Prostate gland (tissue), 2 donors: ENCODE measurements at regions not wholly inside any gene's neighbourhood (a gene's known extent, or its start where the extent isn't known, plus 50 kb on each side); places are given as distances from the start of the nearest gene placed in this dataset.

Source experiments
- POLR2A ChIP-seq: fragments of 450-650 bp; IDR thresholded peaks from one replicate; pipeline ENCODE4 v1.6.1; 2016; ENCODE audit warnings: antibody characterized with exemption, mild to moderate bottlenecking
- TF ChIP-seq, protein P1 (sequence below), 4 experiments: fragments of 200-600 bp in 2 of 4; fragments of 450-650 bp in 2 of 4; sonication (generic) in 2 of 4; IDR thresholded peaks; 1 replicate in 3 of 4; 2 replicates in 1 of 4; pipeline ENCODE4 v1.5.1; 2016 to 2019; ENCODE audit warnings: antibody characterized with exemption in 4 of 4, mild to moderate bottlenecking in 2 of 4, moderate library complexity in 2 of 4

DNA sequence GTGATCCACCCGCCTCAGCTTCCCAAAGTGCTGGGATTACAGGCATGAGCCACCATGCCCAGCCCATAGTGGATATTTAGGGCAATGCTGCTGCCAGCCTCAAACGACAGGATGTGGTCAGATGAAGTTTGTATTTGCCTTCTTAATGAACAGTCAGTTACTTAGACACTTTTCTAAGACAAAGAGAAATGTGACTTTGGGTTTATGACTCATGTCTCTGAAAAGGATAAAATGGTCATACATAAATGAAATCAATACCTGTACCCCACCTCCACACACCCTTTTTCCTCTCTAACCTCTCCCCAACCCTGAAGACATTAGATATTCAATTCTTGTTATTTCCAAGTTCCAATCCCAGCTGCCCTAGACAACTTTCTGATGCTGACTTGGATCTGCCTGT lies 109.3 kb upstream of the INSIG1 start:
- TF ChIP-seq, protein P1, sequence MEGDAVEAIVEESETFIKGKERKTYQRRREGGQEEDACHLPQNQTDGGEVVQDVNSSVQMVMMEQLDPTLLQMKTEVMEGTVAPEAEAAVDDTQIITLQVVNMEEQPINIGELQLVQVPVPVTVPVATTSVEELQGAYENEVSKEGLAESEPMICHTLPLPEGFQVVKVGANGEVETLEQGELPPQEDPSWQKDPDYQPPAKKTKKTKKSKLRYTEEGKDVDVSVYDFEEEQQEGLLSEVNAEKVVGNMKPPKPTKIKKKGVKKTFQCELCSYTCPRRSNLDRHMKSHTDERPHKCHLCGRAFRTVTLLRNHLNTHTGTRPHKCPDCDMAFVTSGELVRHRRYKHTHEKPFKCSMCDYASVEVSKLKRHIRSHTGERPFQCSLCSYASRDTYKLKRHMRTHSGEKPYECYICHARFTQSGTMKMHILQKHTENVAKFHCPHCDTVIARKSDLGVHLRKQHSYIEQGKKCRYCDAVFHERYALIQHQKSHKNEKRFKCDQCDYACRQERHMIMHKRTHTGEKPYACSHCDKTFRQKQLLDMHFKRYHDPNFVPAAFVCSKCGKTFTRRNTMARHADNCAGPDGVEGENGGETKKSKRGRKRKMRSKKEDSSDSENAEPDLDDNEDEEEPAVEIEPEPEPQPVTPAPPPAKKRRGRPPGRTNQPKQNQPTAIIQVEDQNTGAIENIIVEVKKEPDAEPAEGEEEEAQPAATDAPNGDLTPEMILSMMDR (IDR thresholded peaks at IDR 0.05) = no peak
- no peak for TF ChIP-seq POLR2A
